A549 (cell line): ENCODE measurements at regions not wholly inside any gene's neighbourhood (a gene's known extent, or its start where the extent isn't known, plus 50 kb on each side); places are given as distances from the start of the nearest gene placed in this dataset.

Source experiments
- MAFK ChIP-seq: fragments of 450-650 bp; IDR thresholded peaks from 2 replicates; pipeline ENCODE4 v1.6.1; 2014; ENCODE audit not compliant: partially characterized antibody
- RCOR1 ChIP-seq: fragments of 150-350 bp; IDR thresholded peaks from 2 replicates; pipeline ENCODE4 v1.6.1; 2014; ENCODE audit warnings: antibody characterized with exemption, low read length, low read depth
- TF ChIP-seq, protein P1 (sequence below): fragments of >200 bp; sonication (Bioruptor Twin); formaldehyde crosslinking; IDR thresholded peaks from 3 replicates; pipeline ENCODE4 v1.5.1; 2016

DNA sequence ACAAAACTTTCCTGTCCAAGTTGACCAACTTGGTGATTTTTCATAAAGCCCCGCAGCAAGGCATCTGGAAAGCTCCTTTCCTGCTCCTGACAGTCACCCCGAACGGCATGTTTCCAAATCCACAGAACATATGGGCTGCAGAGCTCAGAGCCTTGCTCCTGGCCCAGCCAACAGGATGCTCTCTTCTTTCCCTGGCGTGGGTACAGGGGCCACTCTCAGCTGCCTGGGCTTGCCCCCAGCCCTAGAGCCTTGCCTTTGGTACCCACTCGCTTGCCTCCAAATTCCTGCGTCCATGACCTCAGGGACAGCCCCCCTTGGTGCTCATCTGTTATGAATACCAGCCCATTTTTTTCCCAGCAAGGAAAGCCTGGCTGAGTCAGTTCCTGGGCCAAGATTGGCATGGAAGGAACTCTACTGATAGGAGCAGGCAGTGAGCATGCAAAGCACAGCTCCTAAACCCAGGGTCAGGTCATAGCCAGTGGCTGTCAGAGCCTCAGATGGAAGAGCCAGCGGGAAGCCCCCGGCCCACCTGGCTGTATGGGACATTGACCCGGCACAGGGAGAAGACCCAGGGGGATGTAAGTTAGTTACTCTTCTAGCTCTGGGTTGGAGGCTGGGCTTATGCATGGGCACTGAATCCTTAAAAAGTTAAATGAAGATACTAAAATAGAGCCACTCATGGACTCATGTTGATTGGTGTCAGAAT is 105.3 kb upstream of the RTL1 start:
- TF ChIP-seq, protein P1, sequence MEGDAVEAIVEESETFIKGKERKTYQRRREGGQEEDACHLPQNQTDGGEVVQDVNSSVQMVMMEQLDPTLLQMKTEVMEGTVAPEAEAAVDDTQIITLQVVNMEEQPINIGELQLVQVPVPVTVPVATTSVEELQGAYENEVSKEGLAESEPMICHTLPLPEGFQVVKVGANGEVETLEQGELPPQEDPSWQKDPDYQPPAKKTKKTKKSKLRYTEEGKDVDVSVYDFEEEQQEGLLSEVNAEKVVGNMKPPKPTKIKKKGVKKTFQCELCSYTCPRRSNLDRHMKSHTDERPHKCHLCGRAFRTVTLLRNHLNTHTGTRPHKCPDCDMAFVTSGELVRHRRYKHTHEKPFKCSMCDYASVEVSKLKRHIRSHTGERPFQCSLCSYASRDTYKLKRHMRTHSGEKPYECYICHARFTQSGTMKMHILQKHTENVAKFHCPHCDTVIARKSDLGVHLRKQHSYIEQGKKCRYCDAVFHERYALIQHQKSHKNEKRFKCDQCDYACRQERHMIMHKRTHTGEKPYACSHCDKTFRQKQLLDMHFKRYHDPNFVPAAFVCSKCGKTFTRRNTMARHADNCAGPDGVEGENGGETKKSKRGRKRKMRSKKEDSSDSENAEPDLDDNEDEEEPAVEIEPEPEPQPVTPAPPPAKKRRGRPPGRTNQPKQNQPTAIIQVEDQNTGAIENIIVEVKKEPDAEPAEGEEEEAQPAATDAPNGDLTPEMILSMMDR = no peak
- TF ChIP-seq MAFK (no peak), RCOR1 (no peak)
